ENCODE measurements at regions not wholly inside any gene's neighbourhood (a gene's known extent, or its start where the extent isn't known, plus 50 kb on each side); places are given as distances from the start of the nearest gene placed in this dataset.

DNA sequence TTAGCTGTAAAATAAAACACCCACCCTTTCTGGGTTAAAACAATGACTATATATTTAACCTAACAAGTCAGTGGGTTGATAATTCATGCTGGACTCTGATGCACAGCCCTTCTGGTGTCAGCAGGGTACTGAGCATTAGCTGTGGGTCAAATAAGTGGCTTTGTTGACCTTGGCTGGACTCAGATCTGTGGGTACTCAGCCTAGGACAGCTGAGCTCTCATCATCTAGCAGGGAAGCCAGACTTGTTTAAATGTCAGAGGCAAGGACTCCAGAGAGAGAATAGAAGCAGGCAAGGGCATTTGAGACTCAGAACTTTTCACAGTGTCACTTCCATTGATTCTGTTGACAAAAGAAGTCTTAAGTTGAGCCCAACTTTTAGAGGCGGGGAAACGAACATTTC lies 1063.8 kb upstream of the CDH8 start:
- no peak for DNase-seq (ENCODE audit: low spot score)

DNA sequence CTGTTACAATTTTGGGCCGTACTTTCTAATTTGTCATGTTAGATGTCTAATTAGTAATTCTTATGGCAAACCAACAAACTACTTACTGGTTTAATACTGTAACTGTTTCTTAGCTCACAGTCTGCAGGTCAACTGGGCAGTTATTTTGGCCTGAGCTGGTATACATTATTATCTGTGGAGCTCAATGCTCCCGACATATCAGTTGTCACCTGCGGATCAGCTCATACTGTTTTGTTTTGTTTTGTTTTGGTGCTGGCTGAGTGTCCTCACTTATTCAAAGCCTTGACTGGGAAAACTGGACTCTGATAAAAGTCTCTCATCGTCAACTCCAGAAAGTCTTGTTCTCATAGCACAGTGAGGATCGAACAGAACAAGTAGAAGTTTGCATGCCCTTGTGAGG lies 1060.6 kb upstream of the CDH8 start:
- DNase-seq (ENCODE audit: low spot score), result no peak

DNA sequence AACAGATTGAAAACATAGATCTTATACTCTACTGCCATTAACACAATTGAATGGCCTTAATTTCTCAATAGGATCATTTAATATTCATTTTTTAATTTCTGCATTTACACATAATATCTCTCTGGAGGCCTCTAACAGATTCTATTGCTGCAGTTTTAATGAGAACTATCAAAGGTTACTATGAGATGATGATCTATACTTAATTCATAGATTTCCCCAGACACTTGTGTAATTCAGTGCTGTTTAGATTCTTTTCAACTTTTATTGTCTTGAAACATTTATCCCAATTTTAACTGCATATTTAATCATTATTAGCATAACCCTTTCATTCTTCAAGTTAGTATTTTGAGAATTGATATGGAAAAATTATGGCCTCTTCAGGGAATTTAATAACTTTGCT lies 1056.5 kb upstream of the CDH8 start:
- DNase-seq (ENCODE audit: low spot score), result no peak

DNA sequence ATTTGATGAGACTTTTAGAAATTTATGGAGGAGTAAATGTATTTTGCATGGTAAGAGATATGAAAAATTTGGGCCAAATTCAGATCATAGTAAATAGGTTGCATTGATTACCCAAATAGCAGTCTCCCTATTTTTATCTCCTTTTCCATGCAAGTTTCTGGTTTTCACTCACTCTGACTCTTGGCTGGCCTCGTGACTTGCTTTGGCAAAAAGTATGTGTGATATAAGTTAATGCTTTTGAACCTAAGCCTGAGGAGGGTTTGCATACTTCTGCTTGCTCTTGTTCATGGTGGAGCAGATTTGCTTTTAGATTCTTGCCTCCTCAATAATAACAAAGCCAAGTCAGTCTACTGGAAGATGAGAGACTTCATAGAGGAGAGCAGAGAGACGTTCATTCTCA lies 1045.9 kb upstream of the CDH8 start:
- DNase-seq (ENCODE audit: low spot score), result no peak

DNA sequence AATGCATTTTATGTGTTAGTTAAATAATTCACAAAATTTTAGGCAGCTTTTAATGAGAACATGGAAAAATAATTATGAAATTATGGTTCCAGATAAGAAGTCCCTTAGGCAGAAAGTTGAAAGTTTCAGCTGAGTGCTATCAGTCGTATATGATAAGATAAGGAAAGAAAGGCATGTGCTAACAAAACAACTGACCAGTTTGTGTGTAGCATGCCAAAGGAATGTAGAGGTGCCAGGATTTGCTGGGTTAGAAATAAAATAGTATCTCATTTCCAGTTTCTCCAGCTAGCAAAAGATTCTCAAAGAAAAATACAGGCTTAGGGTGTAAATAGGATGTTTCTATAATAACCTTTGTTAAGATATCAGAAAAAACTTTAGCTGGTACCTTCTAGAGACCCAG lies 1044.5 kb upstream of the CDH8 start:
- DNase-seq (ENCODE audit: low spot score), result no peak

DNA sequence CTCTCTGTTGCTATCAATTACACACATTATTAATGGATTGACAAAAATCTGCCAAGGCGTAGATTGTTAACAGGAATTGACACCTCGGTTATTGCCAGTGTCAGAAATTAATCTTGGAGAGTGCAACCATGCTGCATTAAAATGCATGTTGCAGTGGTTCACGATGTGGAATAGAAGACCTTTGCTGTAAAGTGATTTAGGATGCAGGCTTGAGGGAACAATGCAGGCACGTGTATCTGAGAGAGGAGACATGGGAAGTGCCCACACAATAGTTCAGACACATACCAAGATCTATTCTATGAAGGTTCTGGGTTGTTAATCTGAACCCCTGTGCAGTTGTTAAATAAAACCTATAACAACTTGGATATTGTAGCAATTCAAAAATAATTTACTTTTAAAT lies 1032.8 kb upstream of the CDH8 start:
- no peak for DNase-seq (ENCODE audit: low spot score)

DNA sequence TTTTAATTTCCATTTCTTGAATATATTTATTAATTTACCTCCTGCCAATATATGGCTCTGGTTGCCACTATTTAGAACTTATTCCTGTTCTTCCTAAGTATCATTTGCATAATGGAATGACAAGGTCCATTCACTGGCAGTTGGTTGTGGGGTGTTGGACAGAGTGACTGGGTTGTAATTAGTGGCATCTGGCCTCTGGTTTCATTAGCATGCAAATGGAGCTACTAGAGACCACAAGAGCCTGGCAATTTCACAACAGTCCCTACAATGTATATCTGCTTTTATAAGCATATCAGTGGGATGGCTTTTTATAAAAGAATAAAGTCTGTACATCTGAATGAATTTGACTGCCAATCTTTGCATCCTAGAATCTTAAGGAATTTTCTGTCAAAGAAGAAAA lies 1030.9 kb upstream of the CDH8 start:
- DNase-seq (ENCODE audit: low spot score), result no peak

DNA sequence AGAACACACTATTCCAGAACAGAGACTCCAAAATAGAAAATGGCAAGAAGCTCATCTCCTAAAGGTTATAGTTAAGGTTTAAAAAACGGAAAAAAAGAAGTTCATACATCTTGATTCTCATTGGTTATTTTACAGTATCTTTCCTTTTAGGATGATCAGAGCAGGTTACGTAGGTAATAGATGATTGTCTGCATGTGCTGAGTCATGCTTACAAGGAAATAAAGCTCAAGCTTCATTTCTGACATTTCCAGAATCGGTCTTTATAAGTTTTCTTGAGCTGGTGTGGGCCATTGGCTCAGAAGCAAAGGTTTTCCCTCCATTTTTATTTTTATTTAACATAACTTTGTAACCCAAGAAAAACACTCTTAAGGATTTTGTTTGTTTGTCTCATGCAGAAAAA lies 1030.3 kb upstream of the CDH8 start:
- DNase-seq (ENCODE audit: low spot score), result no peak

DNA sequence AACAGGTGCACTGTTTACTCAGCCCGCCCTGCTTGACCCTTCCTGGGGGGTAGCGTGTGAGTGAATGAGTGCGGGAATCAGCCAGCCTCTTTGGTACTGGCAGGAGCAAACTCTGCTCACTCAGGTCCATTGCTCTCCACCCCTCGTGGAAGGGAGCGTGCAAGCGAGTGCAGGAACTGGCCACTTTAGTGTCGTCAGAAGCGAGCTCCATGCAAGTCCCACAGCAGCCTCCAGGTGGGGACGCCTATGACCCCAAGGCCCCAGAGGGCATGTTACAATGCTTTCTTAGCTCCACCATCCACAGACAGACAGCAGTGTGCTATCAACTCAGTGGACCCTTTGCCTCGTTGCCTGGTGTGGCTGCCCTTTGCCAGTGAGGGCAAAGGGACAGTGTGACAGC lies 1025.1 kb upstream of the CDH8 start:
- DNase-seq (ENCODE audit: low spot score), result no peak

DNA sequence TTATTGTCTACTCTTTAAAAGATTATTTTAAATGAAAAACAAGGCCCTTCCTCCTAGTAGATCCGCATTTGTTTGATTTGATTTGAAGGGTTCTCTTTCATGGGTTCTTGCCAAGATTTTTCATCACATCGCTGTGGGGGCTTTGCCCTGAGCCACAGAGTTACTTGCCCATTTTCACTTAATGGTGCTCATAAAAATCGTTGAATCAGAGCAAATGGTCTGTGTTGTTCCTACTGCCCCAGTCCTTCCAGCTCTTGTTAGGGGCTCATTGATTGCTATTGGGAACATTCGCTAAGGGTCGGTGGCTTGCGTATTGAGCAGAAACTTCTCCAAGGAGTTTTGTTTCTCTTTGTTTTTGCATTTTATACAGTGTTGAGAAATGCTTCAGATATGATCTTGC lies 1023.4 kb upstream of the CDH8 start:
- DNase-seq (ENCODE audit: low spot score), result no peak

DNA sequence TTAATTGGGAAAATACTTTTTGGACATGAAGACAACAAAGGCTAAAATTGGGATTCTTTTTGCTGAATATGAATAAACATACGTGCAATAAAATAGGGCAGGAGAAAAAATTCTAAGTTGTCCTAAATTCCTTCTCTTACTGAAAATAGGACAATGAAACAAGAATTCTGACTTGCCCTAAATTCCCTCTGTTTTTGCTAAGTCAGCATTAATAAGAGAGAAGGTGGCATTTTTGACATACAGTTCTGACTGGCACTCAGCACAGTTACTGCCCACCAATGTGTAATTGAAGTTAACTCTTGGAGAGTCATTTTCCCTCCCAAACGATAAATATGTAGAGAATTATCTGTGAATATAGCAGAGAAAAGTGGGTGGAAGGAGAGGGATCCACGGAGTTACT lies 1021.1 kb upstream of the CDH8 start:
- no peak for DNase-seq (ENCODE audit: low spot score)

DNA sequence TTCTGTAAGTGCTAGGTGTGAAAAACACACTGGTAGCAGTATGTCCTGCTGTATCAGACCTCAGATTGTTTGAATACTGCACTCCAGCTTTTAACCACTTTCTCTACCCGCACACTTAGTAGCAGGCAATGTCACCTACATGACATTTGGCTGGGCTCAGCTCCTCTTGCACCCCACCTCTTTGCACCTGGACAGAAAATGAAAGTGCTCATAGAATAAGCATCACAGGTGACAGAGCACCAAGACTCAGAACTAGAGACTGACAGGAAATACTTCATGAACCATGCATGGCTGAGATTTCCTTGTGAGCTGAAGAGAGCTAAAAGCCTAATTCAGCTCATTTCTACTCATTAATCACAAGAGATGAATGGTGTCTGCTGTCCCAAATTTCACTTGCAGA lies 1014.2 kb upstream of the CDH8 start:
- DNase-seq (ENCODE audit: low spot score), result no peak

DNA sequence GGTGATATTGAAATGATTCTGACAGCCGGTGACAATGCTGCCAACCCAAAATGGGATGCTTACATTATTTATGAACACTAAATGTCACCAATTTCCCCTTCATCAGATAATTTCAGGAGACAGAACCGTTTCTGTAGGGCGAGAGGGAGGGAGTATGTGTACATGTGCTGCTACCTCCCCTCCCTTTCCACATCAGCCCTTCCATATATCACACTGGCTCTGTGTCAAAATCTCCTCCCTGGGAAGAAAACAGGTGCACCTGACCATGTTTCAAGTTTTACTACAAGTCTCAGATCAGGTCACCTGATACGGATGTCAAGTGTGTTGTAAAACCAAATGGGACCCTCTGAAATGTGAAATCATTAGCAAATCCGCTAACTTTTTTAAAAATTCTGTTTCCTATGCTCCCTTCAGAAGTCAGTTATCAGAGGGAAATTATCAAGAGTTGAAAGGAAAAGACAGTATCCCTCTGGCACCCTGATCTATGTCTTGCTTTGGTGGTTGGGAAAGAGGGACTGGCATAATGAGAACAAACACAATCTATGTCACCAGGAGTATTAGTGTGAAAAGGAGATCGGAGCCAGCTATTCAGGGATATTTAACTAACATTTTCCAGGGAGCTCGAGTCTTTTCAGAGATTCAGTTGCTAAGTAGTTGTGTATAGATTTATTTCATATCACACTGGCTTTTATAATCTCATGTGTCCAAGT lies 1002.3 kb upstream of the CDH8 start:
- DNase-seq (ENCODE audit: low spot score), result no peak

DNA sequence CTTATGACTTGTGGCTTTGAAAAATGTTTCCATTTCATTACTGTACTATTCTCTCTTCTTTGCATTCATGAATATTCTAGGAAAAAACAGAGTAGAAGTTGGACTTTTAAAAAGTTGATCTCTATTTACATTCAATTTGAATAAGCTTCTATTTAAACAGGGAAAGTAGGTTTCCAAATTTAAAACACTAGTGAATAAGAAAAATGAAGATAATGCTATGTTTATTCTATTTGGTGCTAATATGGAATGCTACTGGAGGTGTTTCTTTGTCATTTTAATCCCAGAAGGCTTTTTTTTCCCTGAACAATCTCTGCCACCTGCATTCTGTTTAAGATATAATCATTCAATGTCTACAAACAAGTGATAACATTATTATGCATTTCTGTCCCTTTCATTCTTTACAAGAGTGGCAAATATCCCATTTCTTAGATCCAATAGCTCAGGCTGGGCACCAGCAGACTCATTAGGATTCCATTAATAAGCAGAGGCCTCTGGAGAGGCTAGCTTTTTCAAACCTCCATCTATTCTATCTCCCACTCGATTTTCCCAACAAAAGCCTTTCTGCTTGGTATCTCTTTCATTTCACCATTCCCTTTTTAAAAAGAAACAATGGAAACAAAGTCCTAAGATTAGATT lies 1001.6 kb upstream of the CDH8 start:
- DNase-seq (ENCODE audit: low spot score), result no peak

DNA sequence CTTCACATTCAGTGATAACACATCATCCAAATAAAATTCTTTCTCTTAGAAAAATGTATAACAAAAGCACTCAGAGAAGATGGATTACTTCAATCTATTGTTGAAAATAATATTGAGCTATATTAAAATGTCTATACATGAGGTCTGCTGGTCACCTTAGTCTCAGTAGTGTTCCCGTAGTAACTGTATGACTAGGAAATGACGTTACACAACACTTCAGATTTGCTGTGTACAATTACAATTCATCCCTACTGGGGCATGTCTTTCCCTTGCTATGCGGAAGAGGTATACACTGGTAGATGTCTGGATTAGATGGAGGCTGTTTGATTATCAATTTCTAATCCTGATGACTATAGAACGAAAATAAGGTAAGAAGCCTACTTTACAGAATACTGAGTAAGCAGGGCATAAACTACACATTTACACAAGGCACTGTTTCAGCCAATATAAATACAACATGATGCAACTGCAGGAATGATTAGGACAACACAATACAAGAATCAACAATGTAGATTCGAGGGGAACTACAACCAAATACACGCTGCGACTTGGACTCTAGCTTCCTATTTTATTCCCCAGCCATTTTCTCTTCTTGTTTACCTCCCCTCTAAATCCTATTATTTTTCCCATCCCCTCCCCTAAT lies 982.5 kb upstream of the CDH8 start:
- no peak for DNase-seq (ENCODE audit: low spot score)

DNA sequence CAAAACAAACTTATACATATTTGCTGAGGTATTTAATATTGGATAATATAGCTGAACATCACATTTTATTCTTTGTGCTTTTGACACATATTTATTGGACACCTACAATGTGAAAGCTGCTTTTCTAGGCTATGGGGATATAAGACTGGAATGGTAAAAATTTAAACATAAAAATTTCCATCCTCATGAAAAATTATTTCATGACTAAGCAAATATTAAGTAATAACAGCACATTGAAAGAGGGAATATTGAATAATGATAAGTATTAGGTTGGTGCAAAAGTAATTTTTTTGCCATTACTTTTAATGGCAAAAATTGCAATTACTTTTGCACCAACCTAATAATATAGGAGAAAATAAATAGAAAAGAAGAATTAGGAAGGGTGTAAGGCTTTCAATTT lies 972.5 kb upstream of the CDH8 start:
- no peak for DNase-seq (ENCODE audit: low spot score)

DNA sequence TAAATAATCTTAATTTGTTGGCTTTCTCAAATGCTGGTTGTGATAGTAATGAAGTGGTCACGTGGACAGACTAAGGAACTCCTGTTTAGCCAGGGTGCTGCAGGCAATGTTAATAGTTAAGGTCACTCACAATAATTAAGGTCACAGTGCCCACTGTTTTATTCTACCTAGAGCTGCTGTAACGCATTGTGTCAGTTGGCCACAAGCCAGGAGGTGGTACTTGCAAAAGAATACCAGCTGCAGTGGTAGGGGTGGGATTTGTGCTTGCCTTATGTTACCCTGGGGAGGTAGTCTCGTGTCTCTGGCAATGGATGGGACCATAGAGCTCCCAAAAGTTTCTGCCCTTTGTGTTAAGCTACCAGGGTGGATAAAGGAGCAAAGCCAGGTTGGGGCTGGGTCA lies 969.1 kb upstream of the CDH8 start:
- no peak for DNase-seq (ENCODE audit: low spot score)

DNA sequence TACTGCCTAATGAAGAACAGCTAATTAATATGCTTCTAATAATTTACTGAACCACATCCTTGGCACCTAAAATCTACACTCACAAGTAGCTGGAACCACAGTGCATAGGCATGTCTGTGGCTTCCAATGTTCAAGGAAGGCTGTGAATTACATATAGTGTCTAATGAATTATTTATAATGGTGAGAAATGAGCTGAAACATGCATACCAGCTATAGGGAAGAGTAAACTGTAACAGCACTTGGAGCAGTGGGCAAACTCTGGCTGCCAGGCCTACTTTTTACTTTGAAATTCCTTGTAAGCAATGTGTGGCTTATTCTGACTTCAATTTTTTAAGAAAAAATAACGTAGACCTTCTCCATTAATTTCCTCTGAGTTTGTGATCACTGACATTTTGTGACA lies 953.2 kb upstream of the CDH8 start:
- no peak for DNase-seq (ENCODE audit: low spot score)

DNA sequence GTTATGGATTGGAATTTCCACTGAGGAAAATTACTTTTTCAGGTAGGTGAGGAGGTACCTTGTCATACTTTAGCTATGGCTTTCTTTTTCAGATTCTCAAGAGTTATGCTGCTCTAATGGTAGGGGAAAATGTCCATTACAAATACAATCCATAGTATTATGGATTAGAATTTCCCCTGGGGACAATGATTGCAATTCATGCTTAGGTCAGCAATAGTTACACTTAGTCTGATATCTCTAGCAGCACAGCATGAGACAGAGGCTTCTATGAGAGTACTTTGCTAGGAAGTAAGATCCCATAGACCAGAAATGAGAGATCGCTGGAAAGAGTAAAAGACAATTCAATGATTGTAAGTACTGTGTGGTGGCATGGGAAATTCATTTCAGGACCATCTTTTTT lies 949.5 kb upstream of the CDH8 start:
- DNase-seq (ENCODE audit: low spot score), result no peak

DNA sequence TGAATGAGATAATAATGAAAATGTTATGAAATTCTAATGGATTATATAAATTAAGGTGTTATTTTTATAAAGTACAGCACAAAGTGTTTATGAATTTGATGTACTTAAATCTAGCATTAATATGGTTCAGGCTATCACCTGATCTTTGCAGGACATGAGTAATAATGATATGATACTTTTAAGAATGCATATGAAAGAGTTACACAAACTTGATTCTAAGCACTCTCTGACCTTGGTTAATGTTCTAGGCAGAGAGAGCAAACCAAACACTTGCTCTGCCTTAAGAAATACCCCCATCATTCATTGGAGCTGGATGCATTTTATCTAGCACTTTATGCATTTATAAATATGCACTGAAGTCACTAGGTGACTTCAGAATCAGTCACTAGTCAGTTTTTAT lies 942.2 kb upstream of the CDH8 start:
- no peak for DNase-seq (ENCODE audit: low spot score)

DNA sequence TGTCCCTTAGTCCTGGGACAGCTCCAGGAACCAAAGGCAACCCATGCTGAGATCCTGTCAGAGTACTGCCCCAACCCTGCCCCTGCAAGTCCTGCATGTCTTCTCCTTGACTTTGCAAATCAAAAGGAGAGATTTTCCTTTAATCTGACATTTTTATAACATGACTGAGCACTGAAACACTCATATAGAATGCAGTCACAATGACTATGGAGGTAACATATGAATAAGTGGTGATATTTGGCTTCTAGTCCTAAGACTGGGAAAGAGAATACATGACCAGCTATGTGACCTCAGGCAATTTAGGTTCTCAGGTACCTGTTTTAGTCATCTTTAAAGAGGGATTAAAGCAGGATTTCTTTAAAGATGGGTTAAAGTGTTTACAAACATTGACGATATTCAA lies 941.6 kb upstream of the CDH8 start:
- DNase-seq (ENCODE audit: low spot score), result no peak

DNA sequence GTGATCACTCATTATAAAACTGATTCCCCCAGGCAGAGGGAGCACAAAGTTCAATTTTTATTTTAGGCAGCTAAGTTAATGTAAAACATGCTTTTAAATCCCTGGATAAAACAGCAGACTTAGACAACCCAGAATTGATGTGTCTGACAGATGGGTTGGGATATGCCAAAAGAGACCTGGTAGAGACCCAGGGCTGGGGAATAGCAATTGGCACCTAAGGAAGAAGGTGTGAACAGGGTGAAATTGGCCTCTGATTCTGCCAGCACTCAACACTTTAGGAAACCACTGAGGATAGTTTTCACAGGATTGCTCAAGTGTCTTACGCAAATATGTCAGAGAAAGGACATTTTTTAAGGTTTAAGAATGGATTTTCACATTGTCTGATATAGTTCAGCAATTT lies 938.2 kb upstream of the CDH8 start:
- no peak for DNase-seq (ENCODE audit: low spot score)

DNA sequence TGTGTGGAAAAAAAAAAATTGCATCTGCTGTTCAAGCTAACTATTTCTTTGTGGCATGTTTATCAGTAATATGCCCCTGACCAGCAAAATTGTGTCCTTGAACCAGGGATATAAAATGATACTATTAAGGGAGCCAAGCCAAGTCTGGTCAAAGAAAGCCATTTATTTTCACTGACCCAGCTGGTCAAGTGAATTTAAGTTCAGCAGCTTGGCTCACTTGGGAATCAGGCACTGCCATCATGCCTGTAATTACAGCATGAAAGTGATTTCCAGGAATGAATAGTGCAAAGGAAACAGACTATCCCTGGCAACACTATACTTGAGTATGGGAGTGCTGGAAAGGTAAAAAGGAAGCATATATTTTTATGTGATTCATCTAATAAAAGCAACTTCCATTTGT lies 934.6 kb upstream of the CDH8 start:
- no peak for DNase-seq (ENCODE audit: low spot score)

Data from AG08396 (cell line).